ENCODE measurements at regions not wholly inside any gene's neighbourhood (a gene's known extent, or its start where the extent isn't known, plus 50 kb on each side); places are given as distances from the start of the nearest gene placed in this dataset.

GRCh38 chr16:73711406-73712080 is 585.1 kb upstream of the PSMD7 start:
- DNase-seq, result no peak

- no peak for DNase-seq
These were observed 586.1 kb upstream of the PSMD7 start for GRCh38 chr16:73710526-73710925.

- DNase-seq, result no peak
These were observed 588.8 kb upstream of the PSMD7 start for GRCh38 chr16:73707863-73708262.

GRCh38 chr16:73703891-73704290 is 592.7 kb upstream of the PSMD7 start:
- DNase-seq, result no peak

- no peak for DNase-seq
These were observed 599.3 kb upstream of the PSMD7 start for GRCh38 chr16:73697336-73697735.

- DNase-seq, result no peak
These were observed 603.8 kb upstream of the PSMD7 start for GRCh38 chr16:73692861-73693260.

- DNase-seq, result no peak
These were observed 612.8 kb upstream of the PSMD7 start for GRCh38 chr16:73683804-73684203.

GRCh38 chr16:73672135-73672534 is 624.2 kb upstream of the ZFHX3 start:
- DNase-seq, result no peak

- DNase-seq, result no peak
These were observed 623.2 kb upstream of the ZFHX3 start for GRCh38 chr16:73670836-73671820.

GRCh38 chr16:73669535-73670274 is 621.8 kb upstream of the ZFHX3 start:
- no peak for DNase-seq

GRCh38 chr16:73663720-73664119 is 615.8 kb upstream of the ZFHX3 start:
- no peak for DNase-seq

- no peak for DNase-seq
These were observed 588.3 kb upstream of the ZFHX3 start for GRCh38 chr16:73636196-73636595.

- no peak for DNase-seq
These were observed 581.1 kb upstream of the ZFHX3 start for GRCh38 chr16:73629011-73629410.

- no peak for DNase-seq
These were observed 569.8 kb upstream of the ZFHX3 start for GRCh38 chr16:73617738-73618137.

- no peak for DNase-seq
These were observed 568.8 kb upstream of the ZFHX3 start for GRCh38 chr16:73616770-73617169.

- peak in 1 of 56 donors; percentile 4 for DNase-seq
These were observed 568.3 kb upstream of the ZFHX3 start for GRCh38 chr16:73616166-73616753.

- DNase-seq, result peak in 6 of 56 donors; percentile 1 to 14 (median 9)
These were observed 567.4 kb upstream of the ZFHX3 start for GRCh38 chr16:73615071-73615940.

GRCh38 chr16:73614131-73614530 is 566.2 kb upstream of the ZFHX3 start:
- no peak for DNase-seq

GRCh38 chr16:73610605-73611156 is 562.8 kb upstream of the ZFHX3 start:
- no peak for DNase-seq

GRCh38 chr16:73610160-73610559 is 562.2 kb upstream of the ZFHX3 start:
- DNase-seq, result no peak

Data from nucleus accumbens (tissue), 56 donors.